ENCODE measurements at regions not wholly inside any gene's neighbourhood (a gene's known extent, or its start where the extent isn't known, plus 50 kb on each side); places are given as distances from the start of the nearest gene placed in this dataset.

GRCh38 chr16:82402665-82403218 is 224.0 kb upstream of the CDH13 start:
- no peak for FAIRE-seq

GRCh38 chr16:82400046-82400445 is 226.7 kb upstream of the CDH13 start:
- no peak for FAIRE-seq

GRCh38 chr16:82396509-82396908 is 226.5 kb upstream of the MPHOSPH6 start:
- FAIRE-seq, result no peak

GRCh38 chr16:82395212-82395611 is 225.2 kb upstream of the MPHOSPH6 start:
- FAIRE-seq, result no peak

- no peak for FAIRE-seq
These were observed 221.7 kb upstream of the MPHOSPH6 start for GRCh38 chr16:82391690-82392089.

- no peak for FAIRE-seq
These were observed 220.1 kb upstream of the MPHOSPH6 start for GRCh38 chr16:82389956-82390650.

- FAIRE-seq, result no peak
These were observed 216.7 kb upstream of the MPHOSPH6 start for GRCh38 chr16:82386761-82387160.

GRCh38 chr16:82384949-82385348 is 214.9 kb upstream of the MPHOSPH6 start:
- no peak for FAIRE-seq

GRCh38 chr16:82384017-82384416 is 214.0 kb upstream of the MPHOSPH6 start:
- FAIRE-seq, result no peak

- FAIRE-seq, result no peak
These were observed 212.5 kb upstream of the MPHOSPH6 start for GRCh38 chr16:82382521-82382920.

GRCh38 chr16:82379551-82379950 is 209.5 kb upstream of the MPHOSPH6 start:
- FAIRE-seq, result no peak

- FAIRE-seq, result no peak
These were observed 204.0 kb upstream of the MPHOSPH6 start for GRCh38 chr16:82373976-82374375.

- no peak for FAIRE-seq
These were observed 200.3 kb upstream of the MPHOSPH6 start for GRCh38 chr16:82370282-82370681.

GRCh38 chr16:82368041-82368440 is 198.0 kb upstream of the MPHOSPH6 start:
- no peak for FAIRE-seq

- FAIRE-seq, result no peak
These were observed 196.4 kb upstream of the MPHOSPH6 start for GRCh38 chr16:82366462-82366861.

- no peak for FAIRE-seq
These were observed 194.7 kb upstream of the MPHOSPH6 start for GRCh38 chr16:82364690-82365089.

- no peak for FAIRE-seq
These were observed 193.2 kb upstream of the MPHOSPH6 start for GRCh38 chr16:82363026-82363816.

GRCh38 chr16:82361885-82362284 is 191.9 kb upstream of the MPHOSPH6 start:
- FAIRE-seq, result no peak

- no peak for FAIRE-seq
These were observed 190.2 kb upstream of the MPHOSPH6 start for GRCh38 chr16:82360024-82360783.

GRCh38 chr16:82358606-82359221 is 188.7 kb upstream of the MPHOSPH6 start:
- no peak for FAIRE-seq

- FAIRE-seq, result no peak
These were observed 188.1 kb upstream of the MPHOSPH6 start for GRCh38 chr16:82358161-82358560.

- FAIRE-seq, result no peak
These were observed 187.2 kb upstream of the MPHOSPH6 start for GRCh38 chr16:82357237-82357636.

- FAIRE-seq, result no peak
These were observed 180.5 kb upstream of the MPHOSPH6 start for GRCh38 chr16:82350560-82350959.

Measured in islet of Langerhans (tissue), 1 donor.